ENCODE measurements at regions not wholly inside any gene's neighbourhood (a gene's known extent, or its start where the extent isn't known, plus 50 kb on each side); places are given as distances from the start of the nearest gene placed in this dataset.

DNA sequence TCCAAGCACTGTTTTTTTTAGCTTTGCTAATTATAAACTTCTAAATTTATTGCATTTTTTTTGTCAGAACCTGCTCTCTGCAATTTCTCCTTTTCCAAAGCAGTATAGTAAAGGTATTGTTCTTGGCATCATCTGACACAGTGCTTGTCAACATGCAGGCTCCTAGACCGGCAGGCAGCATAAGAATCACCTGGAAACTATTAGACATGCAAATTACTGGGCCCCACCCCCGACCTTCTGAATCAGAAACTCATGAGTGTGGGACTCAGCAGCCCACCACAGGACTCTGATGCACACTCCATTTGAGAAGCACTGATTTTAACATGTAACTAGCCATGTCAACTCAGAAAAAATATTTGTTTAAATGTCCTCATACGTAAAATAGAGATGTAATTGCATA is 551.1 kb upstream of the CELF4 start:
- TF ChIP-seq BHLHE40 (IDR thresholded peaks at IDR 0.05; ENCODE audit: borderline replicate concordance) (no peak), HDGF (IDR thresholded peaks at IDR 0.05; ENCODE audit: borderline replicate concordance) (no peak), SP1 (IDR thresholded peaks at IDR 0.05) (no peak), L3MBTL2 (conservative IDR thresholded peaks at IDR 0.05) (no peak), ARNT (IDR thresholded peaks at IDR 0.05) (no peak), CTBP1 (IDR thresholded peaks at IDR 0.05; ENCODE audit: borderline replicate concordance) (no peak), FOXA1 (IDR thresholded peaks at IDR 0.05) (no peak)

All from HEK293T (cell line).